ENCODE measurements at regions not wholly inside any gene's neighbourhood (a gene's known extent, or its start where the extent isn't known, plus 50 kb on each side); places are given as distances from the start of the nearest gene placed in this dataset.

- H3K27ac ChIP-seq (ENCODE audit: control insufficient read depth, insufficient read depth), result no peak overlapping the region
- no peak for TF ChIP-seq CEBPZ (IDR thresholded peaks at IDR 0.05; ENCODE audit: low read depth, low read length)
- no peak for TF ChIP-seq ESRRA (IDR thresholded peaks at IDR 0.05; ENCODE audit: low read length)
- no peak for TF ChIP-seq HCFC1 (IDR thresholded peaks at IDR 0.05; ENCODE audit: low read length)
- TF ChIP-seq ZNF622 (IDR thresholded peaks at IDR 0.05), result no peak
- no peak for TF ChIP-seq LARP7 (IDR thresholded peaks at IDR 0.05)
- no peak for TF ChIP-seq SRF (IDR thresholded peaks at IDR 0.05; ENCODE audit: low read depth in 2 of 2, low read length in 2 of 2)
- no peak overlapping the region for H2AFZ ChIP-seq (ENCODE audit: control insufficient read depth, low read depth, low read length)
- no peak for ATAC-seq
- H3K79me2 ChIP-seq (ENCODE audit: control insufficient read depth, insufficient read depth, low read length), result no peaks in the 10 kb centered on the region
- no TSS peak for BruUV-seq (replicated peaks)
- no peaks in the 10 kb centered on the region for H3K36me3 ChIP-seq (ENCODE audit: control insufficient read depth in 2 of 2, insufficient read depth in 2 of 2, low read length in 1 of 2)
- H3K4me3 ChIP-seq, result no peak overlapping the region
- WGBS (ENCODE audit: insufficient coverage, insufficient replicate concordance, low lambda C conversion rate, missing lambda C conversion rate), result 67% methylated on average over 24 of the region's 25 CpGs
- ChIA-PET RAD21 (ENCODE audit: unreplicated experiment) (no interaction called here), CTCF (no interaction called here), POLR2A (no interaction called here), SMC1A (ENCODE audit: uncharacterized antibody, unreplicated experiment) (no interaction called here)
- 0 out of 2 replicates have a peak, but pooled peaks cover under 1% of the 10 kb centered on the region for H3K4me1 ChIP-seq (ENCODE audit: control insufficient read depth, insufficient read depth, low read length)
- intact Hi-C loops (cut with micrococcal nuclease; ENCODE audit: unreplicated experiment), result no loop called here
- H3K4me2 ChIP-seq (ENCODE audit: control insufficient read depth, insufficient read depth), result no peak overlapping the region
- no peaks in the 10 kb centered on the region for H4K20me1 ChIP-seq (ENCODE audit: control insufficient read depth, insufficient read depth)
- no peaks in the 10 kb centered on the region; the same call in 2 of the 3 replicates for H3K9me3 ChIP-seq (replicated peaks; ENCODE audit: control insufficient read depth, insufficient read depth, low read length)
- FAIRE-seq, result no peak
- no peaks in the 10 kb centered on the region for H3K27me3 ChIP-seq (replicated peaks in 1 of 2; ENCODE audit: control insufficient read depth in 2 of 2, insufficient read depth in 2 of 2, low read length in 1 of 2)
- DNase-seq (ENCODE audit: low read depth, low spot score), result no peak
- in situ Hi-C loops (cut with MboI), result no loop called here
- no peak overlapping the region for H3K9ac ChIP-seq (ENCODE audit: control insufficient read depth, insufficient read depth, low read length)
Observed at GRCh38 chr2:2763351-2764000, 432.4 kb upstream of the MYT1L start.

Measured in GM12878 (cell line).